ENCODE measurements at regions not wholly inside any gene's neighbourhood (a gene's known extent, or its start where the extent isn't known, plus 50 kb on each side); places are given as distances from the start of the nearest gene placed in this dataset.

- no peak for DNase-seq
- H3K36me3 Mint-ChIP-seq = no peaks in the 10 kb centered on the region
- Histone ChIP-seq H3K4me1 (ENCODE audit: insufficient read depth, low read length) (no peaks in the 10 kb centered on the region), H3K27me3 (ENCODE audit: insufficient read depth, low read length, poor library complexity, severe bottlenecking) (no peaks in the 10 kb centered on the region), H3K36me3 (ENCODE audit: insufficient read depth, low read length) (no peaks in the 10 kb centered on the region), H3K9me3 (ENCODE audit: low read length) (no peaks in the 10 kb centered on the region), H3K4me3 (ENCODE audit: low read length) (no peak overlapping the region), H3K27ac (ENCODE audit: low read depth, low read length) (no peak overlapping the region)
- H3K27me3 Mint-ChIP-seq = peaks cover 0 to 2% of the 10 kb centered on the region in 2 donors
- POLR2A ChIA-PET = no interaction called here
- H3K9me3 Mint-ChIP-seq = peaks cover 0 to 11% (median 4%) of the 10 kb centered on the region in 5 donors
- H3K4me3 Mint-ChIP-seq = peak overlapping the region in 1 of 7 donors; percentile 75
- no peak overlapping the region for H3K27ac Mint-ChIP-seq
- CTCF ChIA-PET = no interaction called here
- no peaks in the 10 kb centered on the region for H3K4me1 Mint-ChIP-seq
Observed at GRCh38 chr20:22775671-22776139, 191.3 kb upstream of the FOXA2 start.

- no peak overlapping the region for H3K4me3 ChIP-seq (ENCODE audit: low read length)
- CTCF ChIA-PET = no interaction called here
Observed at GRCh38 chr20:22776369-22776768, 192.0 kb upstream of the FOXA2 start.

GRCh38 chr20:22779878-22780277 is 195.5 kb upstream of the FOXA2 start:
- no peak for DNase-seq
- no peaks in the 10 kb centered on the region for H3K9me3 ChIP-seq (ENCODE audit: low read length)
- no peaks in the 10 kb centered on the region for H3K27me3 ChIP-seq (ENCODE audit: insufficient read depth, low read length, poor library complexity, severe bottlenecking)
- H3K4me1 Mint-ChIP-seq = no peaks in the 10 kb centered on the region
- no peaks in the 10 kb centered on the region for H3K36me3 ChIP-seq (ENCODE audit: insufficient read depth, low read length)
- no peak overlapping the region for H3K4me3 ChIP-seq (ENCODE audit: low read length)
- H3K9me3 Mint-ChIP-seq = peaks cover 0 to 10% (median under 1%) of the 10 kb centered on the region in 5 donors
- no peak overlapping the region for H3K27ac Mint-ChIP-seq
- no peak overlapping the region for H3K4me3 Mint-ChIP-seq
- ChIA-PET CTCF (no interaction called here), POLR2A (no interaction called here)
- H3K27me3 Mint-ChIP-seq = peaks cover 0 to under 1% of the 10 kb centered on the region in 2 donors
- H3K27ac ChIP-seq (ENCODE audit: low read depth, low read length) = no peak overlapping the region
- no peaks in the 10 kb centered on the region for H3K36me3 Mint-ChIP-seq
- H3K4me1 ChIP-seq (ENCODE audit: insufficient read depth, low read length) = no peaks in the 10 kb centered on the region

More at GRCh38 chr20:22776369-22776768, 192.0 kb upstream of the FOXA2 start:
- Histone ChIP-seq H3K4me1 (ENCODE audit: insufficient read depth, low read length) (no peaks in the 10 kb centered on the region), H3K27ac (ENCODE audit: low read depth, low read length) (no peak overlapping the region), H3K9me3 (ENCODE audit: low read length) (no peaks in the 10 kb centered on the region), H3K36me3 (ENCODE audit: insufficient read depth, low read length) (no peaks in the 10 kb centered on the region), H3K27me3 (ENCODE audit: insufficient read depth, low read length, poor library complexity, severe bottlenecking) (no peaks in the 10 kb centered on the region)
- Mint-ChIP-seq H3K27me3 (peaks cover 0 to 2% of the 10 kb centered on the region in 2 donors), H3K4me1 (no peaks in the 10 kb centered on the region), H3K9me3 (peaks cover 0 to 11% (median 4%) of the 10 kb centered on the region in 5 donors), H3K4me3 (no peak overlapping the region), H3K36me3 (no peaks in the 10 kb centered on the region), H3K27ac (no peak overlapping the region)
- DNase-seq = no peak
- POLR2A ChIA-PET = no interaction called here

- Histone ChIP-seq H3K9me3 (ENCODE audit: low read length) (no peaks in the 10 kb centered on the region), H3K36me3 (ENCODE audit: insufficient read depth, low read length) (no peaks in the 10 kb centered on the region), H3K4me1 (ENCODE audit: insufficient read depth, low read length) (no peaks in the 10 kb centered on the region), H3K27ac (ENCODE audit: low read depth, low read length) (no peak overlapping the region), H3K27me3 (ENCODE audit: insufficient read depth, low read length, poor library complexity, severe bottlenecking) (no peaks in the 10 kb centered on the region), H3K4me3 (ENCODE audit: low read length) (no peak overlapping the region)
- CTCF ChIA-PET = no interaction called here
- POLR2A ChIA-PET = no interaction called here
- Mint-ChIP-seq H3K9me3 (peaks cover 0 to 3% (median 1%) of the 10 kb centered on the region in 5 donors), H3K4me3 (no peak overlapping the region), H3K4me1 (no peaks in the 10 kb centered on the region), H3K36me3 (no peaks in the 10 kb centered on the region), H3K27ac (no peak overlapping the region), H3K27me3 (no peaks in the 10 kb centered on the region)
- DNase-seq = no peak
Observed at GRCh38 chr20:22781869-22782268, 197.5 kb upstream of the FOXA2 start.

GRCh38 chr20:22789676-22790075 is 205.3 kb upstream of the FOXA2 start:
- Histone ChIP-seq H3K36me3 (ENCODE audit: insufficient read depth, low read length) (no peaks in the 10 kb centered on the region), H3K27ac (ENCODE audit: low read depth, low read length) (no peak overlapping the region), H3K27me3 (ENCODE audit: insufficient read depth, low read length, poor library complexity, severe bottlenecking) (no peaks in the 10 kb centered on the region), H3K4me1 (ENCODE audit: insufficient read depth, low read length) (no peaks in the 10 kb centered on the region), H3K9me3 (ENCODE audit: low read length) (no peaks in the 10 kb centered on the region), H3K4me3 (ENCODE audit: low read length) (no peak overlapping the region)
- ChIA-PET CTCF (no interaction called here), POLR2A (no interaction called here)
- Mint-ChIP-seq H3K27me3 (no peaks in the 10 kb centered on the region), H3K9me3 (peaks cover 0 to 4% (median 3%) of the 10 kb centered on the region in 5 donors), H3K36me3 (no peaks in the 10 kb centered on the region), H3K4me3 (no peak overlapping the region), H3K4me1 (no peaks in the 10 kb centered on the region), H3K27ac (no peak overlapping the region)
- DNase-seq = no peak

- no peaks in the 10 kb centered on the region for H3K27me3 Mint-ChIP-seq
- no peaks in the 10 kb centered on the region for H3K4me1 Mint-ChIP-seq
- no peak for DNase-seq
- peaks cover 0 to 5% (median 3%) of the 10 kb centered on the region in 5 donors for H3K9me3 Mint-ChIP-seq
- no peak overlapping the region for H3K27ac Mint-ChIP-seq
- Histone ChIP-seq H3K27me3 (ENCODE audit: insufficient read depth, low read length, poor library complexity, severe bottlenecking) (no peaks in the 10 kb centered on the region), H3K4me1 (ENCODE audit: insufficient read depth, low read length) (no peaks in the 10 kb centered on the region), H3K4me3 (ENCODE audit: low read length) (no peak overlapping the region), H3K27ac (ENCODE audit: low read depth, low read length) (no peak overlapping the region), H3K36me3 (ENCODE audit: insufficient read depth, low read length) (no peaks in the 10 kb centered on the region), H3K9me3 (ENCODE audit: low read length) (no peaks in the 10 kb centered on the region)
- CTCF ChIA-PET = no interaction called here
- no peaks in the 10 kb centered on the region for H3K36me3 Mint-ChIP-seq
- H3K4me3 Mint-ChIP-seq = no peak overlapping the region
- POLR2A ChIA-PET = no interaction called here
Observed at GRCh38 chr20:22791396-22791795, 207.0 kb upstream of the FOXA2 start.

- no peaks in the 10 kb centered on the region for H3K36me3 Mint-ChIP-seq
- no peak overlapping the region for H3K4me3 ChIP-seq (ENCODE audit: low read length)
- ChIA-PET CTCF (no interaction called here), POLR2A (no interaction called here)
- H3K27me3 Mint-ChIP-seq = no peaks in the 10 kb centered on the region
- no peak overlapping the region for H3K27ac Mint-ChIP-seq
- H3K27me3 ChIP-seq (ENCODE audit: insufficient read depth, low read length, poor library complexity, severe bottlenecking) = no peaks in the 10 kb centered on the region
- peaks cover 0 to 5% (median 3%) of the 10 kb centered on the region in 5 donors for H3K9me3 Mint-ChIP-seq
- no peak overlapping the region for H3K4me3 Mint-ChIP-seq
- H3K4me1 ChIP-seq (ENCODE audit: insufficient read depth, low read length) = no peaks in the 10 kb centered on the region
- DNase-seq = no peak
- H3K4me1 Mint-ChIP-seq = no peaks in the 10 kb centered on the region
- no peak overlapping the region for H3K27ac ChIP-seq (ENCODE audit: low read depth, low read length)
- H3K9me3 ChIP-seq (ENCODE audit: low read length) = no peaks in the 10 kb centered on the region
- no peaks in the 10 kb centered on the region for H3K36me3 ChIP-seq (ENCODE audit: insufficient read depth, low read length)
Observed at GRCh38 chr20:22791877-22792525, 207.6 kb upstream of the FOXA2 start.

GRCh38 chr20:22794200-22794599 is 209.8 kb upstream of the FOXA2 start:
- DNase-seq = no peak
- Mint-ChIP-seq H3K4me1 (no peaks in the 10 kb centered on the region), H3K27ac (no peak overlapping the region), H3K36me3 (no peaks in the 10 kb centered on the region), H3K4me3 (no peak overlapping the region), H3K27me3 (no peaks in the 10 kb centered on the region), H3K9me3 (peaks cover 0 to 5% (median 4%) of the 10 kb centered on the region in 5 donors)
- ChIA-PET CTCF (interaction anchor here (1.2 kb wide), 1 partner anchor 11 kb away, joined by 3 read pairs; no protein-coding TSS in a partner anchor), POLR2A (no interaction called here)
- Histone ChIP-seq H3K4me1 (ENCODE audit: insufficient read depth, low read length) (no peaks in the 10 kb centered on the region), H3K27me3 (ENCODE audit: insufficient read depth, low read length, poor library complexity, severe bottlenecking) (no peaks in the 10 kb centered on the region), H3K9me3 (ENCODE audit: low read length) (no peaks in the 10 kb centered on the region), H3K36me3 (ENCODE audit: insufficient read depth, low read length) (no peaks in the 10 kb centered on the region), H3K27ac (ENCODE audit: low read depth, low read length) (no peak overlapping the region), H3K4me3 (ENCODE audit: low read length) (no peak overlapping the region)
